ENCODE measurements at regions not wholly inside any gene's neighbourhood (a gene's known extent, or its start where the extent isn't known, plus 50 kb on each side); places are given as distances from the start of the nearest gene placed in this dataset.

GRCh38 chr3:162329514-162329913 is 832.9 kb downstream of the OTOL1 start:
- DNase-seq: no peak
- 0 out of 2 replicates have a peak, but pooled peaks cover 3% of the 10 kb centered on the region for H3K9me3 ChIP-seq
- H3K36me3 ChIP-seq (replicated peaks in 1 of 2; ENCODE audit: control insufficient read depth in 1 of 2, insufficient read depth in 2 of 2, low read length in 1 of 2): no peaks in the 10 kb centered on the region
- 65% methylated on average over 1 of the region's 1 CpG for WGBS (ENCODE audit: low lambda C conversion rate)
- H3F3A ChIP-seq (replicated peaks; ENCODE audit: insufficient read depth): no peaks in the 10 kb centered on the region
- no peak overlapping the region for H3K4me3 ChIP-seq (ENCODE audit: low read depth in 2 of 2, low read length in 1 of 2)
- no peak overlapping the region for H2AFZ ChIP-seq (ENCODE audit: low read depth)
- H3K4me1 ChIP-seq (ENCODE audit: control insufficient read depth in 1 of 2, insufficient read depth in 2 of 2, low read depth in 1 of 2, low read length in 1 of 2): no peaks in the 10 kb centered on the region
- no peak overlapping the region for H3K27ac ChIP-seq (ENCODE audit: low read depth in 2 of 2, low read length in 1 of 2)
- no peaks in the 10 kb centered on the region for H4K20me1 ChIP-seq (ENCODE audit: insufficient read depth)
- no peak overlapping the region for H3K4me2 ChIP-seq
- CTCF ChIA-PET: no interaction called here
- POLR2A ChIA-PET: no interaction called here
- TF ChIP-seq MAX (IDR thresholded peaks at IDR 0.05; ENCODE audit: low read depth) (no peak), RAD21 (IDR thresholded peaks at IDR 0.05; ENCODE audit: low read length) (no peak), GATA2 (CRISPR knock-in tag; IDR thresholded peaks at IDR 0.05) (no peak), CHD2 (IDR thresholded peaks at IDR 0.05; ENCODE audit: low read length, partially characterized antibody) (no peak), IRF3 (IDR thresholded peaks at IDR 0.05; ENCODE audit: low read depth, low read length) (no peak), POLR2AphosphoS5 (IDR thresholded peaks at IDR 0.05; ENCODE audit: low read depth, low read length) (no peak), FOXJ3 (CRISPR knock-in tag; IDR thresholded peaks at IDR 0.05) (no peak), TCF12 (IDR thresholded peaks at IDR 0.05) (no peak)
- H3K9me2 ChIP-seq: no peaks in the 10 kb centered on the region
- no peak overlapping the region for H3K9ac ChIP-seq
- H3K79me2 ChIP-seq (ENCODE audit: insufficient read depth): no peaks in the 10 kb centered on the region
- H3K27me3 ChIP-seq (ENCODE audit: insufficient read depth): no peaks in the 10 kb centered on the region

DNA sequence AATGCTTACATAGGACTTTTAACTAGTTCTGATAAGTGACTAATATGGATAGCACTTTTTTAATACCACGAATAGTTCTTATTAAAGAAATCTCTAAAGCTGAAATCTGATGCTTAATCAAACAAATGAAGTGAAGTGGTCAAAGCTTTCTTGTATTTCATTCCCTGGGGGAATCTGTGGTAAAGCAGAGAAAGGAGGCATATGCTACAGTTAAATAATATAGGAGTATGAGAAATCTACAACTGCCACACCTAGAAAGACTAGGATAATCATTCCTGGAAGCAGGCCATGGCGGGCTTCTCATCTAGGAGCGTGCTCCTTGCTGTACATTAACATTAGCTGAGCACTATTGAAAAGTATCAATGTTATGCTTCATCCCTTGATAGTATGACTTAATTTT is 835.7 kb downstream of the OTOL1 start:
- Histone ChIP-seq H3K9me2 (no peaks in the 10 kb centered on the region), H3K79me2 (ENCODE audit: insufficient read depth) (no peaks in the 10 kb centered on the region), H3K36me3 (replicated peaks in 1 of 2; ENCODE audit: control insufficient read depth in 1 of 2, insufficient read depth in 2 of 2, low read length in 1 of 2) (no peaks in the 10 kb centered on the region), H3K27ac (ENCODE audit: low read depth in 2 of 2, low read length in 1 of 2) (no peak overlapping the region), H3K4me3 (ENCODE audit: low read depth in 2 of 2, low read length in 1 of 2) (no peak overlapping the region), H3K27me3 (ENCODE audit: insufficient read depth) (no peaks in the 10 kb centered on the region), H4K20me1 (ENCODE audit: insufficient read depth) (no peaks in the 10 kb centered on the region), H3K9ac (no peak overlapping the region), H3K4me2 (no peak overlapping the region), H3K4me1 (ENCODE audit: control insufficient read depth in 1 of 2, insufficient read depth in 2 of 2, low read depth in 1 of 2, low read length in 1 of 2) (no peaks in the 10 kb centered on the region), H2AFZ (ENCODE audit: low read depth) (no peak overlapping the region), H3F3A (replicated peaks; ENCODE audit: insufficient read depth) (no peaks in the 10 kb centered on the region), H3K9me3 (0 out of 2 replicates have a peak, but pooled peaks cover 3% of the 10 kb centered on the region)
- ChIA-PET POLR2A (no interaction called here), CTCF (no interaction called here)
- TF ChIP-seq PBX3 (IDR thresholded peaks at IDR 0.05): no peak
- TF ChIP-seq, protein P1, sequence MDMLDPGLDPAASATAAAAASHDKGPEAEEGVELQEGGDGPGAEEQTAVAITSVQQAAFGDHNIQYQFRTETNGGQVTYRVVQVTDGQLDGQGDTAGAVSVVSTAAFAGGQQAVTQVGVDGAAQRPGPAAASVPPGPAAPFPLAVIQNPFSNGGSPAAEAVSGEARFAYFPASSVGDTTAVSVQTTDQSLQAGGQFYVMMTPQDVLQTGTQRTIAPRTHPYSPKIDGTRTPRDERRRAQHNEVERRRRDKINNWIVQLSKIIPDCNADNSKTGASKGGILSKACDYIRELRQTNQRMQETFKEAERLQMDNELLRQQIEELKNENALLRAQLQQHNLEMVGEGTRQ (IDR thresholded peaks at IDR 0.05; ENCODE audit: borderline replicate concordance, low read depth, low read length): no peak
- no peak for DNase-seq
- WGBS (ENCODE audit: low lambda C conversion rate): 49% methylated on average over 3 of the region's 3 CpGs
